ENCODE measurements at regions not wholly inside any gene's neighbourhood (a gene's known extent, or its start where the extent isn't known, plus 50 kb on each side); places are given as distances from the start of the nearest gene placed in this dataset.

DNA sequence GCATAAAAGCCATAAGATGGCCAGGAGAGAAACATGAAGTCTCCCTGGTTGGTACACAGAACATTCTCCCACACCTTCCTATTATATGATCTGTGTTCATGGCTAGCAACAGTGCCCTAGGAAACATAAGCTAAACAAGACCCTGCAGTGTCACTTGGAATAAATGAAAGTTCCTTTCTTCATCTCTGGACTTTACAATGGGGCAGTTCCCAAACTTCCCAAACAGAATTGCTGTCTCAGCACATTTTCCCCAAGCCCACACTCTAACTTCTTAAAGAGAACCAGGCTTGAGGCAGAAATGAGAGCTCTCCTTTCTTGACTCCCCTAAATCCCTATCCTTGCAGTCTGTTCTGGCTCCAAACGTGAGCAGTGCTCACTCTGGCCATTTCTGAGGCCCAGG lies 173.2 kb upstream of the CREB1 start:
- TF ChIP-seq, protein P1, sequence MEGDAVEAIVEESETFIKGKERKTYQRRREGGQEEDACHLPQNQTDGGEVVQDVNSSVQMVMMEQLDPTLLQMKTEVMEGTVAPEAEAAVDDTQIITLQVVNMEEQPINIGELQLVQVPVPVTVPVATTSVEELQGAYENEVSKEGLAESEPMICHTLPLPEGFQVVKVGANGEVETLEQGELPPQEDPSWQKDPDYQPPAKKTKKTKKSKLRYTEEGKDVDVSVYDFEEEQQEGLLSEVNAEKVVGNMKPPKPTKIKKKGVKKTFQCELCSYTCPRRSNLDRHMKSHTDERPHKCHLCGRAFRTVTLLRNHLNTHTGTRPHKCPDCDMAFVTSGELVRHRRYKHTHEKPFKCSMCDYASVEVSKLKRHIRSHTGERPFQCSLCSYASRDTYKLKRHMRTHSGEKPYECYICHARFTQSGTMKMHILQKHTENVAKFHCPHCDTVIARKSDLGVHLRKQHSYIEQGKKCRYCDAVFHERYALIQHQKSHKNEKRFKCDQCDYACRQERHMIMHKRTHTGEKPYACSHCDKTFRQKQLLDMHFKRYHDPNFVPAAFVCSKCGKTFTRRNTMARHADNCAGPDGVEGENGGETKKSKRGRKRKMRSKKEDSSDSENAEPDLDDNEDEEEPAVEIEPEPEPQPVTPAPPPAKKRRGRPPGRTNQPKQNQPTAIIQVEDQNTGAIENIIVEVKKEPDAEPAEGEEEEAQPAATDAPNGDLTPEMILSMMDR (IDR thresholded peaks at IDR 0.05; ENCODE audit: low read depth, low read length): no peak
- no peak for TF ChIP-seq EZH2phosphoT487 (IDR thresholded peaks at IDR 0.05; ENCODE audit: low read depth)

Measured in OCI-LY3 (cell line).